ENCODE measurements at regions not wholly inside any gene's neighbourhood (a gene's known extent, or its start where the extent isn't known, plus 50 kb on each side); places are given as distances from the start of the nearest gene placed in this dataset.

- H3K4me3 ChIP-seq (ENCODE audit: low read depth, low read length) = no peak overlapping the region
- CTCF ChIA-PET = no interaction called here
- DNase-seq (ENCODE audit: low read depth, low spot score) = no peak
- no peak for TF ChIP-seq CTCF (IDR thresholded peaks at IDR 0.05; ENCODE audit: insufficient read depth, low read length, missing control alignments)
- POLR2A ChIA-PET = no interaction called here
Measured at GRCh38 chr18:46366201-46366600, 262.0 kb downstream of the HAUS1 start.

- ChIA-PET POLR2A (no interaction called here), CTCF (no interaction called here)
- H3K4me3 ChIP-seq (ENCODE audit: low read depth, low read length) = no peak overlapping the region
- DNase-seq (ENCODE audit: low read depth, low spot score) = no peak
- TF ChIP-seq CTCF (IDR thresholded peaks at IDR 0.05; ENCODE audit: insufficient read depth, low read length, missing control alignments) = no peak
Measured at GRCh38 chr18:46366751-46367376, 262.7 kb downstream of the HAUS1 start.

GRCh38 chr18:46369323-46369722, 265.1 kb downstream of the HAUS1 start:
- H3K4me3 ChIP-seq (ENCODE audit: low read depth, low read length) = no peak overlapping the region
- DNase-seq (ENCODE audit: low read depth, low spot score) = no peak
- no peak for TF ChIP-seq CTCF (IDR thresholded peaks at IDR 0.05; ENCODE audit: insufficient read depth, low read length, missing control alignments)
- ChIA-PET POLR2A (no interaction called here), CTCF (interaction anchor here (1.1 kb wide), 1 partner anchor 89 kb away, joined by 4 read pairs; no protein-coding TSS in a partner anchor)

GRCh38 chr18:46370898-46371297, 266.7 kb downstream of the HAUS1 start:
- ChIA-PET CTCF (no interaction called here), POLR2A (no interaction called here)
- DNase-seq (ENCODE audit: low read depth, low spot score) = no peak
- H3K4me3 ChIP-seq (ENCODE audit: low read depth, low read length) = no peak overlapping the region
- TF ChIP-seq CTCF (IDR thresholded peaks at IDR 0.05; ENCODE audit: insufficient read depth, low read length, missing control alignments) = no peak

- POLR2A ChIA-PET = no interaction called here
- TF ChIP-seq CTCF (IDR thresholded peaks at IDR 0.05; ENCODE audit: insufficient read depth, low read length, missing control alignments) = no peak
Measured at GRCh38 chr18:46372670-46373069, 268.5 kb downstream of the HAUS1 start.

GRCh38 chr18:46373131-46373530, 268.9 kb downstream of the HAUS1 start:
- POLR2A ChIA-PET = no interaction called here
- TF ChIP-seq CTCF (IDR thresholded peaks at IDR 0.05; ENCODE audit: insufficient read depth, low read length, missing control alignments) = no peak
- DNase-seq (ENCODE audit: low read depth, low spot score) = no peak
- H3K4me3 ChIP-seq (ENCODE audit: low read depth, low read length) = no peak overlapping the region
- CTCF ChIA-PET = interaction anchor here (1.3 to 1.4 kb wide), 2 partner anchors 200 to 224 kb away, joined by 3 read pairs; no protein-coding TSS in a partner anchor

More at GRCh38 chr18:46372670-46373069, 268.5 kb downstream of the HAUS1 start:
- CTCF ChIA-PET = interaction anchor here (1.3 to 1.4 kb wide), 2 partner anchors 200 to 224 kb away, joined by 3 read pairs; no protein-coding TSS in a partner anchor
- DNase-seq (ENCODE audit: low read depth, low spot score) = no peak
- no peak overlapping the region for H3K4me3 ChIP-seq (ENCODE audit: low read depth, low read length)
